ENCODE measurements at regions not wholly inside any gene's neighbourhood (a gene's known extent, or its start where the extent isn't known, plus 50 kb on each side); places are given as distances from the start of the nearest gene placed in this dataset.

DNA sequence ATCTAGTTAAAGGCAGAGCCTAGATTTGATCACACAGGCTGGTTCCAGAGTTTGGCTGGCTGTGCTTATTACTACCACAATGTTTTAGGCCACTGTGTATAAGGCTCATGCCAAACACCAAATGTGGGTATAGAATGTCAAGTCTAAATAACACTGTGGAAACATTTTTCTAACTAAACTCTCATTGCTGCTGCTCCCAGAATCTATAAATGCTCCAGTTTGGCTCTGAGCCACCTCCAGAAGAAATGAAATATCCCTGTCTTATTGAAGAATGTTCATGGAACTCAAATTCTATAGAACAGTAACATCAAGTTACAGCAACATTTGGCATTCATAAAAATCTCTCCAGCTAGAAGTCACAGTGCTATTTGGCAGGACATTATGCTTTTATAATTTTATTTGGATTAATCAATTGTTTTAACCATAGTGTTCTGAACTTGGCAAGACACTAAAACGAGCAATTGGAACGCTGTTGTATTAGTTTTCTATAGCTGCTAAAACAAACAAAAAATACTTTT, 178.1 kb upstream of the COX7C start:
- H3K79me2 ChIP-seq (ENCODE audit: low read depth), result no peaks in the 10 kb centered on the region
- H3F3A ChIP-seq (ENCODE audit: low read depth), result no peaks in the 10 kb centered on the region
- Mint-ChIP-seq H3K4me3 (no peak overlapping the region), H3K4me1 (no peaks in the 10 kb centered on the region), H3K27me3 (ENCODE audit: insufficient read depth, low read depth) (no peaks in the 10 kb centered on the region), H3K9me3 (no peaks in the 10 kb centered on the region), H3K36me3 (no peaks in the 10 kb centered on the region), H3K27ac (no peak overlapping the region)
- TF ChIP-seq EZH2phosphoT487 (IDR thresholded peaks at IDR 0.05) (no peak), EZH2 (IDR thresholded peaks at IDR 0.05) (no peak)
- TF ChIP-seq, protein P1, sequence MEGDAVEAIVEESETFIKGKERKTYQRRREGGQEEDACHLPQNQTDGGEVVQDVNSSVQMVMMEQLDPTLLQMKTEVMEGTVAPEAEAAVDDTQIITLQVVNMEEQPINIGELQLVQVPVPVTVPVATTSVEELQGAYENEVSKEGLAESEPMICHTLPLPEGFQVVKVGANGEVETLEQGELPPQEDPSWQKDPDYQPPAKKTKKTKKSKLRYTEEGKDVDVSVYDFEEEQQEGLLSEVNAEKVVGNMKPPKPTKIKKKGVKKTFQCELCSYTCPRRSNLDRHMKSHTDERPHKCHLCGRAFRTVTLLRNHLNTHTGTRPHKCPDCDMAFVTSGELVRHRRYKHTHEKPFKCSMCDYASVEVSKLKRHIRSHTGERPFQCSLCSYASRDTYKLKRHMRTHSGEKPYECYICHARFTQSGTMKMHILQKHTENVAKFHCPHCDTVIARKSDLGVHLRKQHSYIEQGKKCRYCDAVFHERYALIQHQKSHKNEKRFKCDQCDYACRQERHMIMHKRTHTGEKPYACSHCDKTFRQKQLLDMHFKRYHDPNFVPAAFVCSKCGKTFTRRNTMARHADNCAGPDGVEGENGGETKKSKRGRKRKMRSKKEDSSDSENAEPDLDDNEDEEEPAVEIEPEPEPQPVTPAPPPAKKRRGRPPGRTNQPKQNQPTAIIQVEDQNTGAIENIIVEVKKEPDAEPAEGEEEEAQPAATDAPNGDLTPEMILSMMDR (IDR thresholded peaks at IDR 0.05), result no peak
- no peak overlapping the region for H3K27ac ChIP-seq
- no peak overlapping the region for H3K9ac ChIP-seq
- no peak overlapping the region for H3K4me2 ChIP-seq
- no peak overlapping the region for H2AFZ ChIP-seq (replicated peaks)
- H4K20me1 ChIP-seq (ENCODE audit: low read depth), result no peaks in the 10 kb centered on the region
- no peaks in the 10 kb centered on the region for H3K27me3 ChIP-seq
- no peaks in the 10 kb centered on the region for H3K36me3 ChIP-seq
- H3K4me3 ChIP-seq, result no peak overlapping the region
- no peaks in the 10 kb centered on the region for H3K4me1 ChIP-seq
- H3K9me3 ChIP-seq (ENCODE audit: low read depth), result no peaks in the 10 kb centered on the region
- no peak for DNase-seq (ENCODE audit: low spot score)

- DNase-seq (ENCODE audit: low spot score), result no peak
- H3K27ac Mint-ChIP-seq, result no peak overlapping the region
- Histone ChIP-seq H4K20me1 (ENCODE audit: low read depth) (no peaks in the 10 kb centered on the region), H3K4me3 (no peak overlapping the region), H3K36me3 (no peaks in the 10 kb centered on the region), H3F3A (ENCODE audit: low read depth) (no peaks in the 10 kb centered on the region), H3K27ac (no peak overlapping the region), H3K79me2 (ENCODE audit: low read depth) (no peaks in the 10 kb centered on the region), H3K27me3 (no peaks in the 10 kb centered on the region), H2AFZ (replicated peaks) (no peak overlapping the region), H3K4me1 (no peaks in the 10 kb centered on the region), H3K9me3 (ENCODE audit: low read depth) (no peaks in the 10 kb centered on the region), H3K4me2 (no peak overlapping the region), H3K9ac (no peak overlapping the region)
- H3K4me1 Mint-ChIP-seq, result no peaks in the 10 kb centered on the region
- H3K4me3 Mint-ChIP-seq, result no peak overlapping the region
- no peaks in the 10 kb centered on the region for H3K27me3 Mint-ChIP-seq (ENCODE audit: insufficient read depth, low read depth)
- TF ChIP-seq EZH2phosphoT487 (IDR thresholded peaks at IDR 0.05), result no peak
- TF ChIP-seq, protein P1 (IDR thresholded peaks at IDR 0.05), result no peak
- no peak for TF ChIP-seq EZH2 (IDR thresholded peaks at IDR 0.05)
- no peaks in the 10 kb centered on the region for H3K9me3 Mint-ChIP-seq
- no peaks in the 10 kb centered on the region for H3K36me3 Mint-ChIP-seq
These were observed 175.6 kb upstream of the COX7C start for GRCh38 chr5:86442036-86442745.

GRCh38 chr5:86447362-86447761, 170.4 kb upstream of the COX7C start:
- TF ChIP-seq EZH2 (IDR thresholded peaks at IDR 0.05) (no peak), EZH2phosphoT487 (IDR thresholded peaks at IDR 0.05) (no peak)
- TF ChIP-seq, protein P1 (IDR thresholded peaks at IDR 0.05), result no peak

More at GRCh38 chr5:86447362-86447761, 170.4 kb upstream of the COX7C start:
- no peaks in the 10 kb centered on the region for H3K4me1 Mint-ChIP-seq
- H3K27ac Mint-ChIP-seq, result no peak overlapping the region
- Histone ChIP-seq H3K36me3 (no peaks in the 10 kb centered on the region), H3F3A (ENCODE audit: low read depth) (no peaks in the 10 kb centered on the region), H3K9me3 (ENCODE audit: low read depth) (no peaks in the 10 kb centered on the region), H3K27me3 (no peaks in the 10 kb centered on the region), H3K4me3 (no peak overlapping the region), H3K79me2 (ENCODE audit: low read depth) (no peaks in the 10 kb centered on the region), H3K9ac (no peak overlapping the region), H2AFZ (replicated peaks) (no peak overlapping the region), H3K4me2 (no peak overlapping the region), H4K20me1 (ENCODE audit: low read depth) (no peaks in the 10 kb centered on the region), H3K4me1 (no peaks in the 10 kb centered on the region), H3K27ac (no peak overlapping the region)
- no peak overlapping the region for H3K4me3 Mint-ChIP-seq
- no peaks in the 10 kb centered on the region for H3K36me3 Mint-ChIP-seq
- DNase-seq (ENCODE audit: low spot score), result no peak
- H3K27me3 Mint-ChIP-seq (ENCODE audit: insufficient read depth, low read depth), result no peaks in the 10 kb centered on the region
- peaks cover 3% of the 10 kb centered on the region for H3K9me3 Mint-ChIP-seq

All from neural progenitor cell (in vitro differentiated cells).